Stimulated activated CD8-positive, alpha-beta memory T cell treated with anti-CD3 and anti-CD28 coated beads, Interleukin-15, amount 100 ng/mL, for 4 hours (primary cell): ENCODE measurements at regions not wholly inside any gene's neighbourhood (a gene's known extent, or its start where the extent isn't known, plus 50 kb on each side); places are given as distances from the start of the nearest gene placed in this dataset.

Source experiments
- DNase-seq, 2 donors: peaks; one replicate each; pipeline ENCODE4 v3.0.0-alpha.2; 2020; ENCODE audit warnings: low read depth in 2 of 2

- no peak for DNase-seq
Observed at GRCh38 chr12:59044791-59045190, 124.5 kb upstream of the LRIG3 start.

- DNase-seq, result no peak
Observed at GRCh38 chr12:59041241-59042121, 121.2 kb upstream of the LRIG3 start.

GRCh38 chr12:59040656-59041055 lies 120.4 kb upstream of the LRIG3 start:
- DNase-seq, result no peak

- no peak for DNase-seq
Observed at GRCh38 chr12:59040043-59040442, 119.7 kb upstream of the LRIG3 start.

- DNase-seq, result no peak
Observed at GRCh38 chr12:59039005-59039404, 118.7 kb upstream of the LRIG3 start.

- no peak for DNase-seq
Observed at GRCh38 chr12:59036973-59037762, 116.9 kb upstream of the LRIG3 start.

- DNase-seq, result no peak
Observed at GRCh38 chr12:59036347-59036746, 116.0 kb upstream of the LRIG3 start.

GRCh38 chr12:59031313-59031712 lies 111.0 kb upstream of the LRIG3 start:
- DNase-seq, result no peak

- no peak for DNase-seq
Observed at GRCh38 chr12:59030415-59030814, 110.1 kb upstream of the LRIG3 start.

GRCh38 chr12:59027199-59027598 lies 106.9 kb upstream of the LRIG3 start:
- no peak for DNase-seq

- no peak for DNase-seq
Observed at GRCh38 chr12:59023861-59024424, 103.6 kb upstream of the LRIG3 start.

- DNase-seq, result no peak
Observed at GRCh38 chr12:59020073-59020946, 100.0 kb upstream of the LRIG3 start.

GRCh38 chr12:59014885-59015284 lies 94.6 kb upstream of the LRIG3 start:
- no peak for DNase-seq

GRCh38 chr12:59010941-59011340 lies 90.6 kb upstream of the LRIG3 start:
- DNase-seq, result no peak

- DNase-seq, result no peak
Observed at GRCh38 chr12:59010118-59010517, 89.8 kb upstream of the LRIG3 start.

GRCh38 chr12:59007620-59008019 lies 87.3 kb upstream of the LRIG3 start:
- DNase-seq, result no peak

GRCh38 chr12:59005193-59005955 lies 85.1 kb upstream of the LRIG3 start:
- no peak for DNase-seq

GRCh38 chr12:59004456-59004855 lies 84.2 kb upstream of the LRIG3 start:
- DNase-seq, result no peak

GRCh38 chr12:58995666-58996363 lies 75.5 kb upstream of the LRIG3 start:
- DNase-seq, result no peak

- DNase-seq, result no peak
Observed at GRCh38 chr12:58988643-58989344, 68.5 kb upstream of the LRIG3 start.
